B cell (primary cell): ENCODE measurements at regions not wholly inside any gene's neighbourhood (a gene's known extent, or its start where the extent isn't known, plus 50 kb on each side); places are given as distances from the start of the nearest gene placed in this dataset. TPM values are rescaled to one million over a fixed set of nuclear protein-coding genes. Genes with fewer than 3 reads are reported as not detected.

ENCODE experiments used
- ATAC-seq: fragments of 200-7000 bp; cut with Tn5 transposase; one replicate; pipeline ENCODE4 v1.10.0; 2021; ENCODE audit warnings: low read depth, mild to moderate bottlenecking, moderate number of reproducible peaks, moderate library complexity
- CTCF ChIA-PET: fragments of 350-600 bp; sonication (Branson Sonifier 250); formaldehyde crosslinking; loops from one replicate; lab custom pipeline; 2021; ENCODE audit warnings: antibody characterized with exemption, inconsistent platforms; lab: Charles Lee
- POLR2A ChIA-PET: fragments of 350-600 bp; sonication (Branson Sonifier 250); formaldehyde crosslinking; loops from one replicate; lab custom pipeline; 2021; ENCODE audit warnings: antibody characterized with exemption; lab: Charles Lee
- DNase-seq: peaks from one replicate; pipeline ENCODE4 v3.0.0; 2013
- H2AFZ ChIP-seq: 2 replicates; pipeline ENCODE4 v1.6.1; 2012; ENCODE audit warnings: mild to moderate bottlenecking, low read depth, low read length; ENCODE audit not compliant: insufficient read depth, poor library complexity, severe bottlenecking
- H3K27ac ChIP-seq, 2 donors: 1 replicate in 1 of 2; 2 replicates in 1 of 2; pipeline ENCODE4 v1.5.1; 2012 to 2013; ENCODE audit warnings: low read length in 2 of 2, mild to moderate bottlenecking in 2 of 2, moderate library complexity in 1 of 2
- H3K27me3 ChIP-seq, 4 experiments: fragments of 200-600 bp in 1 of 4; sonication (generic) in 1 of 4; replicated peaks in 1 of 4; 1 replicate in 2 of 4; 2 replicates in 2 of 4; pipeline versions ENCODE4 v1.6.1 to v1.7.0; 2013 to 2016; ENCODE audit warnings: low read length in 3 of 4, mild to moderate bottlenecking in 2 of 4, mixed read lengths in 1 of 4, moderate library complexity in 1 of 4; ENCODE audit not compliant: insufficient read depth in 4 of 4, control insufficient read depth in 3 of 4; ENCODE audit errors: control extremely low read depth in 1 of 4
- H3K36me3 ChIP-seq, 2 experiments: replicated peaks in 1 of 2; 1 replicate in 1 of 2; 2 replicates in 1 of 2; pipeline versions ENCODE4 v1.6.1 to v1.7.1; 2013; ENCODE audit warnings: low read length in 1 of 2; ENCODE audit not compliant: insufficient read depth in 2 of 2, control insufficient read depth in 1 of 2; ENCODE audit errors: control extremely low read depth in 1 of 2, extremely low read depth in 1 of 2
- H3K4me1 ChIP-seq, 2 donors: fragments of 200-600 bp in 1 of 2; sonication (generic) in 1 of 2; 1 replicate in 1 of 2; 2 replicates in 1 of 2; pipeline versions ENCODE4 v1.5.1 to v1.6.1; 2013 to 2017; ENCODE audit warnings: low read length in 2 of 2; ENCODE audit not compliant: control insufficient read depth in 2 of 2, insufficient read depth in 2 of 2
- H3K4me2 ChIP-seq: replicated peaks from 2 replicates; pipeline ENCODE3; 2012; ENCODE audit warnings: mild to moderate bottlenecking, low read depth, low read length; ENCODE audit not compliant: poor library complexity, severe bottlenecking
- H3K4me3 ChIP-seq, 5 experiments: fragments of 200-600 bp in 1 of 5; sonication (generic) in 1 of 5; 1 replicate in 3 of 5; 2 replicates in 2 of 5; pipeline versions ENCODE4 v1.5.1 to v1.7.0; 2011 to 2016; ENCODE audit warnings: low read length in 4 of 5, mild to moderate bottlenecking in 4 of 5, low read depth in 2 of 5, control low read depth in 1 of 5, moderate library complexity in 1 of 5; ENCODE audit not compliant: insufficient read depth in 1 of 5; ENCODE audit errors: control extremely low read depth in 1 of 5, extremely low read depth in 1 of 5
- H3K79me2 ChIP-seq: fragments of 200-600 bp; sonication (generic); one replicate; pipeline ENCODE4 v1.6.0; 2016; ENCODE audit warnings: low read length; ENCODE audit not compliant: control insufficient read depth, insufficient read depth
- H3K9ac ChIP-seq: fragments of 200-600 bp; sonication (generic); 2 replicates; pipeline ENCODE4 v1.6.1; 2017; ENCODE audit warnings: mild to moderate bottlenecking, low read length, moderate library complexity
- H3K9me3 ChIP-seq, 3 donors: one replicate each; pipeline versions ENCODE4 v1.6.1 to v1.7.1; 2013; ENCODE audit warnings: low read length in 2 of 3; ENCODE audit not compliant: control insufficient read depth in 2 of 3, insufficient read depth in 1 of 3; ENCODE audit errors: control extremely low read depth in 1 of 3
- H4K20me1 ChIP-seq: 2 replicates; pipeline ENCODE4 v1.6.0; 2012; ENCODE audit warnings: mild to moderate bottlenecking, low read length; ENCODE audit not compliant: insufficient read depth, control insufficient read depth, poor library complexity, severe bottlenecking
- H3K27ac Mint-ChIP-seq: one replicate; pipeline ENCODE4 v1.8.0; 2021; ENCODE audit warnings: mixed read lengths
- H3K27me3 Mint-ChIP-seq: one replicate; pipeline ENCODE4 v1.8.0; 2021; ENCODE audit warnings: mixed read lengths
- H3K4me1 Mint-ChIP-seq: one replicate; pipeline ENCODE4 v1.8.0; 2021; ENCODE audit warnings: mixed read lengths
- H3K4me3 Mint-ChIP-seq: one replicate; pipeline ENCODE4 v1.8.0; 2021; ENCODE audit warnings: mixed read lengths
- H3K9me3 Mint-ChIP-seq: one replicate; pipeline ENCODE4 v1.8.0; 2022; ENCODE audit warnings: mixed read lengths; ENCODE audit not compliant: insufficient read depth
- CTCF ChIP-seq: fragments of 200-600 bp; IDR thresholded peaks from one replicate; pipeline ENCODE4 v1.8.0; 2022; ENCODE audit warnings: antibody characterized with exemption, mild to moderate bottlenecking
- EZH2 ChIP-seq: IDR thresholded peaks from 2 replicates; pipeline ENCODE4 v1.6.1; 2012; ENCODE audit warnings: borderline replicate concordance, low read depth, mild to moderate bottlenecking, moderate library complexity, low read length; ENCODE audit not compliant: insufficient read depth, poor library complexity, severe bottlenecking
- WGBS: methylation state at CpG from one replicate; pipeline ENCODE4 v1.1.5; 2013; ENCODE audit warnings: missing lambda C conversion rate; ENCODE audit not compliant: insufficient coverage; 5-methylcytosine and 5-hydroxymethylcytosine counted together
- intact Hi-C: fragments of 100-400 bp; cut with micrococcal nuclease; formaldehyde crosslinking; loops from one replicate; pipeline ENCODE4 v1.10.0; 2022
- small RNA-seq: library from RNA; depleted of rRNA; stranded (forward); fragments of <200 nt; gene quantifications from one replicate; pipeline ENCODE3, GENCODE V24; 2012; ENCODE audit warnings: low replicate concordance, low read depth; ENCODE audit not compliant: insufficient read length

- no peak for DNase-seq
- ATAC-seq: no peak
- no peak overlapping the region for H3K4me2 ChIP-seq
- no CpG with 5 or more reads among the region's 1 CpG for WGBS
- ChIA-PET CTCF (no interaction called here), POLR2A (no interaction called here)
- no peak overlapping the region for H3K9ac ChIP-seq
- Mint-ChIP-seq H3K4me3 (no peak overlapping the region), H3K9me3 (no peaks in the 10 kb centered on the region), H3K27me3 (peaks cover 6% of the 10 kb centered on the region), H3K4me1 (peaks cover 16% of the 10 kb centered on the region), H3K27ac (no peak overlapping the region)
- H2AFZ ChIP-seq: no peak overlapping the region
- H3K79me2 ChIP-seq: no peaks in the 10 kb centered on the region
- no peak overlapping the region for H3K27ac ChIP-seq
- H3K36me3 ChIP-seq: no peaks in the 10 kb centered on the region
- no peaks in the 10 kb centered on the region for H3K27me3 ChIP-seq
- TF ChIP-seq EZH2 (no peak), CTCF (no peak)
- H3K4me1 ChIP-seq: peaks cover 2 to 7% of the 10 kb centered on the region in 2 donors
- H4K20me1 ChIP-seq: no peaks in the 10 kb centered on the region
- H3K4me3 ChIP-seq: no peak overlapping the region
- intact Hi-C loops: loop anchor here (10.0 kb wide), 1 partner anchor 48 kb away; the partner anchor contains the start of gene OGFRL1
- H3K9me3 ChIP-seq: no peaks in the 10 kb centered on the region
Measured at GRCh38 chr6:71236926-71237434, 51.6 kb upstream of the OGFRL1 start.

GRCh38 chr6:71238351-71238750 lies 50.3 kb upstream of the OGFRL1 start:
- no peaks in the 10 kb centered on the region for H3K9me3 ChIP-seq
- no peaks in the 10 kb centered on the region for H4K20me1 ChIP-seq
- no peaks in the 10 kb centered on the region for H3K27me3 ChIP-seq
- Mint-ChIP-seq H3K4me3 (no peak overlapping the region), H3K9me3 (no peaks in the 10 kb centered on the region), H3K27me3 (peaks cover 6% of the 10 kb centered on the region), H3K27ac (no peak overlapping the region), H3K4me1 (peaks cover 5% of the 10 kb centered on the region)
- 100% methylated on average over 1 of the region's 1 CpG for WGBS
- no peaks in the 10 kb centered on the region for H3K36me3 ChIP-seq
- intact Hi-C loops: loop anchor here (10.0 kb wide), 1 partner anchor 46 kb away; the partner anchor contains the start of gene OGFRL1
- no peak overlapping the region for H3K9ac ChIP-seq
- DNase-seq (no peak), ATAC-seq (no peak)
- H3K27ac ChIP-seq: no peak overlapping the region
- POLR2A ChIA-PET: no interaction called here
- H3K79me2 ChIP-seq: no peaks in the 10 kb centered on the region
- peaks cover 0 to 2% of the 10 kb centered on the region in 2 donors for H3K4me1 ChIP-seq
- H3K4me2 ChIP-seq: no peak overlapping the region
- CTCF ChIA-PET: no interaction called here
- no peak overlapping the region for H3K4me3 ChIP-seq
- TF ChIP-seq EZH2: no peak
- no peak overlapping the region for H2AFZ ChIP-seq

Small RNA genes lying in the stretch of these regions (small RNA-seq; reads per million reads assigned to genes)
- gene RF00012 (not detected), gene RNU6-411P (not detected)
